Dermis microvascular lymphatic vessel endothelial cell (primary cell): ENCODE measurements at regions not wholly inside any gene's neighbourhood (a gene's known extent, or its start where the extent isn't known, plus 50 kb on each side); places are given as distances from the start of the nearest gene placed in this dataset.

Experiments
- DNase-seq, 2 donors: peaks; one replicate each; pipeline versions ENCODE4 v3.0.0 to v3.0.0-alpha.2; 2010; ENCODE audit warnings: low read depth in 2 of 2

- DNase-seq: no peak
Observed at GRCh38 chr22:22744412-22745224, 100.2 kb downstream of the GGTLC2 start.

GRCh38 chr22:22745225-22746060, 101.0 kb downstream of the GGTLC2 start:
- DNase-seq: peak in 1 of 2 donors; percentile 25

GRCh38 chr22:22746061-22746962, 101.9 kb downstream of the GGTLC2 start:
- no peak for DNase-seq

GRCh38 chr22:22746963-22747933, 102.8 kb downstream of the GGTLC2 start:
- no peak for DNase-seq

GRCh38 chr22:22748297-22748743, 103.9 kb downstream of the GGTLC2 start:
- DNase-seq: peak; percentile 12 to 46

GRCh38 chr22:22748756-22749155, 104.3 kb downstream of the GGTLC2 start:
- DNase-seq: no peak

GRCh38 chr22:22749167-22749758, 104.8 kb downstream of the GGTLC2 start:
- no peak for DNase-seq

GRCh38 chr22:22750335-22751042, 106.1 kb downstream of the GGTLC2 start:
- DNase-seq: no peak

- DNase-seq: no peak
Observed at GRCh38 chr22:22751043-22751603, 106.7 kb downstream of the GGTLC2 start.

GRCh38 chr22:22752199-22752555, 107.8 kb downstream of the GGTLC2 start:
- no peak for DNase-seq

GRCh38 chr22:22752556-22753477, 108.4 kb downstream of the GGTLC2 start:
- DNase-seq: no peak

GRCh38 chr22:22753526-22754267, 109.3 kb downstream of the GGTLC2 start:
- DNase-seq: peak in 1 of 2 donors; percentile 29

GRCh38 chr22:22754268-22754657, 109.8 kb downstream of the GGTLC2 start:
- DNase-seq: no peak

- no peak for DNase-seq
Observed at GRCh38 chr22:22754961-22755777, 110.8 kb downstream of the GGTLC2 start.

GRCh38 chr22:22755778-22756100, 111.3 kb downstream of the GGTLC2 start:
- DNase-seq: no peak

- no peak for DNase-seq
Observed at GRCh38 chr22:22756109-22756508, 111.7 kb downstream of the GGTLC2 start.
